HG02759 (cell line): ENCODE measurements at regions not wholly inside any gene's neighbourhood (a gene's known extent, or its start where the extent isn't known, plus 50 kb on each side); places are given as distances from the start of the nearest gene placed in this dataset.
"Not testable (repeated sequence)": the region's sequence is repeated elsewhere in the genome, so short reads cannot be mapped to it uniquely, and the experiment has no call there.

Experiments
- ATAC-seq: cut with Tn5 transposase; IDR thresholded peaks from one replicate; pipeline ENCODE4 v1.9.1; 2021; ENCODE audit warnings: mild to moderate bottlenecking, moderate library complexity; ENCODE audit not compliant: unreplicated experiment

- no peak for ATAC-seq
These were observed 55.4 kb upstream of the KLF14 start for GRCh38 chr7:130789436-130789835.

GRCh38 chr7:130791746-130792145 is 57.7 kb upstream of the KLF14 start:
- ATAC-seq, result no peak

GRCh38 chr7:130793855-130794618 is 60.0 kb upstream of the KLF14 start:
- no peak for ATAC-seq

- ATAC-seq, result no peak
These were observed 60.6 kb upstream of the KLF14 start for GRCh38 chr7:130794619-130794922.

GRCh38 chr7:130796425-130796824 is 62.4 kb upstream of the KLF14 start:
- ATAC-seq, result not testable (repeated sequence)

GRCh38 chr7:130803127-130803526 is 69.1 kb upstream of the KLF14 start:
- no peak for ATAC-seq

- no peak for ATAC-seq
These were observed 70.2 kb upstream of the KLF14 start for GRCh38 chr7:130804220-130804619.

GRCh38 chr7:130812819-130813218 is 78.8 kb upstream of the KLF14 start:
- ATAC-seq, result not testable (repeated sequence)

GRCh38 chr7:130814778-130815335 is 80.8 kb upstream of the KLF14 start:
- ATAC-seq, result no peak

- no peak for ATAC-seq
These were observed 84.0 kb upstream of the KLF14 start for GRCh38 chr7:130818056-130818455.

GRCh38 chr7:130821864-130822263 is 87.9 kb upstream of the KLF14 start:
- ATAC-seq, result no peak

- ATAC-seq, result no peak
These were observed 88.6 kb upstream of the KLF14 start for GRCh38 chr7:130822642-130823041.

- no peak for ATAC-seq
These were observed 89.1 kb upstream of the KLF14 start for GRCh38 chr7:130823060-130823459.

GRCh38 chr7:130825819-130826218 is 91.8 kb upstream of the KLF14 start:
- ATAC-seq, result no peak

- no peak for ATAC-seq
These were observed 95.4 kb upstream of the KLF14 start for GRCh38 chr7:130829415-130829814.

GRCh38 chr7:130831322-130831721 is 97.3 kb upstream of the KLF14 start:
- no peak for ATAC-seq

- no peak for ATAC-seq
These were observed 97.9 kb upstream of the KLF14 start for GRCh38 chr7:130831817-130832481.

GRCh38 chr7:130838738-130839137 is 104.7 kb upstream of the KLF14 start:
- no peak for ATAC-seq

GRCh38 chr7:130840599-130840998 is 106.6 kb upstream of the KLF14 start:
- ATAC-seq, result no peak

- no peak for ATAC-seq
These were observed 107.4 kb upstream of the KLF14 start for GRCh38 chr7:130841416-130841815.

GRCh38 chr7:130843703-130844102 is 109.7 kb upstream of the KLF14 start:
- ATAC-seq, result no peak

- no peak for ATAC-seq
These were observed 111.0 kb upstream of the KLF14 start for GRCh38 chr7:130844811-130845580.
